ENCODE measurements at regions not wholly inside any gene's neighbourhood (a gene's known extent, or its start where the extent isn't known, plus 50 kb on each side); places are given as distances from the start of the nearest gene placed in this dataset.
"Not testable (repeated sequence)": the region's sequence is repeated elsewhere in the genome, so short reads cannot be mapped to it uniquely, and the experiment has no call there.

DNA sequence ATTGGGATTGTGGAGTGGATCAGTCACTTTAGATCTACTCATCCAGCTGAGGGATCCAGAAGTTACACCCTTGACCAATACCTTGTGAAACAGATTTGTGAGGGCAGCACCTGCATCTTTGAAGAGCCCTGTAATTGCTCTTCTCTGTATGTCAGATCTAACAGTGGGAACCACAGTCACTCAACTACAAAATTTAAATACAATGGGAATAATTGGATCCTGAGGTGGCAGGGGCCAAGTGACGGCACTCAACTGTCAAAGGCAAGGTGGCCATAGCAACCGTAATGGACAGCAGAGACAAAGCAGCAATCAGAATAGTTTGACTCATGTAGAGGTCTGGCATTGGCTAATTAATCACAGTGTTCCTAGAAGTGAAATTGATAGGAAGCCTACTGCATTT, 132.3 kb upstream of the F9 start:
- TF ChIP-seq, protein P1, sequence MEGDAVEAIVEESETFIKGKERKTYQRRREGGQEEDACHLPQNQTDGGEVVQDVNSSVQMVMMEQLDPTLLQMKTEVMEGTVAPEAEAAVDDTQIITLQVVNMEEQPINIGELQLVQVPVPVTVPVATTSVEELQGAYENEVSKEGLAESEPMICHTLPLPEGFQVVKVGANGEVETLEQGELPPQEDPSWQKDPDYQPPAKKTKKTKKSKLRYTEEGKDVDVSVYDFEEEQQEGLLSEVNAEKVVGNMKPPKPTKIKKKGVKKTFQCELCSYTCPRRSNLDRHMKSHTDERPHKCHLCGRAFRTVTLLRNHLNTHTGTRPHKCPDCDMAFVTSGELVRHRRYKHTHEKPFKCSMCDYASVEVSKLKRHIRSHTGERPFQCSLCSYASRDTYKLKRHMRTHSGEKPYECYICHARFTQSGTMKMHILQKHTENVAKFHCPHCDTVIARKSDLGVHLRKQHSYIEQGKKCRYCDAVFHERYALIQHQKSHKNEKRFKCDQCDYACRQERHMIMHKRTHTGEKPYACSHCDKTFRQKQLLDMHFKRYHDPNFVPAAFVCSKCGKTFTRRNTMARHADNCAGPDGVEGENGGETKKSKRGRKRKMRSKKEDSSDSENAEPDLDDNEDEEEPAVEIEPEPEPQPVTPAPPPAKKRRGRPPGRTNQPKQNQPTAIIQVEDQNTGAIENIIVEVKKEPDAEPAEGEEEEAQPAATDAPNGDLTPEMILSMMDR (conservative IDR thresholded peaks at IDR 0.05), result not testable (repeated sequence)
- TF ChIP-seq EZH2 (IDR thresholded peaks at IDR 0.05; ENCODE audit: low read depth), result not testable (repeated sequence)
